ENCODE measurements at regions not wholly inside any gene's neighbourhood (a gene's known extent, or its start where the extent isn't known, plus 50 kb on each side); places are given as distances from the start of the nearest gene placed in this dataset.
"Not testable (repeated sequence)": the region's sequence is repeated elsewhere in the genome, so short reads cannot be mapped to it uniquely, and the experiment has no call there.

DNA sequence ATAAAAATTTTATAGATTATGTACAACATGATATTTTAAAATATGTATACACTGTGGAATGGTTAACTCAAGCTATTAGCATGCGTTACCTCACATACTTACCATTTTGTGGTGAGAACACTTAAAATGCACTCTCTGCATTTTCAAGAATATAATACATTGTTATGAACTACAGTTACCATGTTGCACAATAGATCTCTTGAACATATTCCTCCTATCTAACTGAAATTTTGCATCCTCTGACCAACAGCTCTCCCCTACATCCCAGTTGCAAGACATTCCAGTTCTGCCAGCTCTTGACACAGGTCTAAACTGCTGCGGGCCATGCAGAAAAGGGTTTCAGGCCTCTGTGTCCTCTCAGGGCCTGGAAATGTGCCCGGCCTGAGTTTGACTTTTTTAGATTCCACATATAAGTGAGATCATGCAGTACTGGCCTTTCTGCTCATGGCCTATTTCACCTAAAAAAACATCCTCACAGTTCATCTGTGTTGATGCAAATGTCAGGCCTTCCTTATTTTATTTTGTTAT lies 113.7 kb downstream of the CDCA7 start:
- no peak for DNase-seq

- no peak for DNase-seq
Observed at GRCh38 chr2:173472112-173472511, 117.4 kb downstream of the CDCA7 start.

GRCh38 chr2:173483137-173483536 lies 128.5 kb downstream of the CDCA7 start:
- DNase-seq, result no peak

DNA sequence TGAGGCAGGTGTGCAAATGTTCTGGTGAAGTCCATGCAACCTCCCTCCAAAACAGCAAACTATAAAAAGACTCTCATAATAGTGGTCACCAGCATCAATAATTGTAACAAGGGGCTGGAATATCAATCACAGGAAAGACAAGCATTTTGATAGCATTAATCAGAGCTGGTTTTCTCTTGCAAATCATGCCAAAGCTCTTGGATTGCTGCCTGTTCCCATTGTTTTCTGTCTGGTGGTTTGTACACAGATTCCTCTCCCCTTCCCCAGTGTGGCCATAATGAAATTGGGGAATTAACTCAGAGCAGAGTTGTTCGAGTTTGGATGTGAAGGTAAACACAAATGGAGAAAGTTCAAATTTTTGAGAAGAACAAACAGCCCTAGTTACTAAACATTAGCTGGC lies 134.2 kb downstream of the CDCA7 start:
- no peak for DNase-seq

GRCh38 chr2:173491418-173491817 lies 136.7 kb downstream of the CDCA7 start:
- no peak for DNase-seq

DNA sequence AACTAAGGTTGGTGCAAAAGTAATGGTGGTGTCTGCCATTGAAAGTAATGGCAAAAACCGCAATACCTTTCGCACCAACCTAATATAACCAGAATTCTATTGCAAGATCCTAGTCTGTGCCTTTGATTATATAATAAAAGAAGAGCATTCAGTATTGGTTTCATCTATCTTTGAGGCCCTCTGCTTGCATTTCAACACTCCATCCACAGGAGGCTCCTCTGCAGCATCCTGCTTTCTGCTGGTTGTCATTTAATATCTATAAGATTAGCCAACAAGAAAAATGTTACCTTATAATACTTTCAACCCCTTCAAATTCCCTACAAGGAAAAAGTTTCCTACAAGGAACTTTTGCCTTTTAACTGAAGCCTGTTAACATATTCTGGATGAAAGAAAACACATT lies 139.2 kb downstream of the CDCA7 start:
- no peak for DNase-seq

- no peak for DNase-seq
Observed at GRCh38 chr2:173496746-173497145, 142.1 kb downstream of the CDCA7 start.

DNA sequence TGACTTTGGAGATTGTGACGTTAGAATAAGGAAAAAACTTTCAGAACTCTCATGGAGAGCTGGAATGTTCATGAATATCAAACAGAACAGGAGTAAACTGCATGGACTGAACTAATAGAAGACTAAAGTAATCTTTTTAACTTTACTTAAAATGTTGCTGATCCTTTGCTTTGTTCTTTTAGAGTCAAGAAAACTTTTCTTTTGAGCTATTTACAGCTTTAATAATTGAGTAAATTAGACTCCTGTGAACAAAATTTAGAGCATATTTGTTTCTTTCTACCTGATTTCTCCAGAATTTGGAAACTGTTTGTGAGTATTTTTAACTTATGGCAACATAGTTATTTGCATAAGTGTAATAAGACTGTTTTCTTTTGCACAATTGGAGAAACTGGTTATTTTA lies 146.3 kb downstream of the CDCA7 start:
- DNase-seq, result no peak

GRCh38 chr2:173502296-173502695 lies 147.6 kb downstream of the CDCA7 start:
- DNase-seq, result no peak

DNA sequence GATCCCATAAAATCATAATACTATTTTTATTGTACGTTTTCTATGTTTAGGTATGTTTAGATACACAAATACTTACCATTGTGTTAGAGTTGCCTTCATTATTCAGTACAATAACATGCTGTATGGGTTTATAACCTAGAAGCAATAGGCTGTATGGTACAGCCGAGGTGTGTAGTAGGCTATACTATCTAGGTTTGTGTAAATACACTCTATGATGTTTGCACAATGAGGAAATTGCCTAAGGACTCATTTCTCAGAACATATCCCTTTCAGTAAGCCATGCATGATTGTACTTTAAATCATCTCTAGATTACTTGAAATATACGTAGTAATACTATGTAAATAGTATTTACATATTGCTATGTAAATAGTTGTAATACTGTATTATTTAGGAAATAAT lies 156.7 kb downstream of the CDCA7 start:
- DNase-seq, result no peak

- no peak for DNase-seq
Observed at GRCh38 chr2:173511942-173512341, 157.3 kb downstream of the CDCA7 start.

DNA sequence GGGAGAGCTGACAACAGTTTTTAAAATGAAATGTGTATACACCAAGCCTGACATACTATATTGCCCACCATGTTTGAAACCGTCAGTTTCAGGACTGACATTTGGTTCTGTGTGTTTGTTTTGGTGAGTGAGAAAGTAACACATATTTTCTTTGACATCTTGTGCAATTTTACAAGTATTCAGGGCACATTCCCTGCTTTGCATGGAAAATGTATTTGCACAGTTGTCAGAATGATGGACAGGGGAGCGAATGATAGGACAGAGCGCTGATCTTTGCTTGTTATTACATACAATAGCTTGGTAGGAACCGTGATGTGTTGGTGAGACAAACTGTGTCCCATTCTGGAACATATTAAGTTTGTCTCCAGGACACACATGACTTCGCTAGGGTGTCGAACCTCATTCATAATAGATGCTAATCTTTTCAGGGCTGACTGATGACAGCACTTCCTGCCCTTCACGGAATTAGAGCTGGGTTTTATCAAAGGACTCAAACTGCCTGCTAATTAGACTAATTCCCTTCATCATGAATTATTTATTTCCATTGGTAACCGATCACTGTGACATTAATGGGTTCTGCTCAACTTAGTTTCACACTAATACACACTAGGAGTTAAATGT lies 158.5 kb downstream of the CDCA7 start:
- no peak for DNase-seq

GRCh38 chr2:173520918-173521317 lies 166.2 kb downstream of the CDCA7 start:
- DNase-seq, result no peak

GRCh38 chr2:173521450-173522192 lies 166.9 kb downstream of the CDCA7 start:
- DNase-seq, result no peak

DNA sequence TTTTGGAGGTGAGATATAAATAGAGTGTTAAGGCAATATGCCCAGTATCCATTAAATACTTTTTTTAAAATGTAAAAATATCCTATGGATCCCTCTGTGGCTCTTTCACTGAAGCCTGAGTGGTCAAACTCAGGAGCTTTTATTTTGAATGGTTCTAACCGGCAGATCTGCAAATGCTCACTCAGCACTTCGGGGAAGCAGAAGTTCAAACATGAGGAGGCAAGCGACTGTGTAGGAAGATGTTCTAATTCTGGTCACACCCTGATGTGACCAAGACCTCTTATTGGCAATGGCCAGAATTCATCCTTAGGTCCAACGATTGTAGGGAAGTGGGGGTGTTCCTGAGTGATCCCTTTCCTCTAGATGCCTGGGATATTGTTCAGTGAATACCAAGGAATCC lies 168.8 kb downstream of the CDCA7 start:
- DNase-seq, result no peak

DNA sequence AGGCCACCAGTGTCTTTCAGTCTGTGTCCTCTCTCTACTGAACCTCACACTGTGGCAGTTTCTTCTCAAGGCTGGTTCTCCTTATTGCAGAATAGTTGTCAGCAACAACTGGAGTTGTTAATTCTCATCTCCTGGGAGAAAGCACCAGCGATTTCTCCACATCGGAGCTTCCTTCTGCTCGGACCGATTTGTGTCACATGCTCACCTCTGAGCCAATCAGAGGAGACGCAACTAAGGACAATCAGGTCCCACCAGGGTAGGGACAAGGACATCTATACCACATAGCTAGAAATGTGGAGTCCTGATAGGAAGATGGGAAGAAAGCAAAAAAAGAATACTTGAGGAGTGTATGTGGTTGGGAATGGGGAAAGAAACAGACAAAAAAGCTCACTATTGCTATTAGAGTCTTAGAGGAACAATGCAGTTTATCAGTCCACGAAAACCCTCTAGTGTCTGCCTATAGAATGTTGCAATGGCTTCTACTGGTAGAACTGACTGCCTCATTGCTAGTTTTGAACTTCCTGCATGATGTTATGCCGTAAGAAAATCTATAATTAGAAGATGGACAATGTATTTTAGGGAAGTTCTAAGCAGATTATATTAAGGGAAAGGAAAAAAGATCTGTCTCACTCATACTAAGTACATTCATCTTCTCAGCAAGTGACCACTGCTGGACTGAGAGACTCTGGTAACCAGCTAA lies 169.7 kb downstream of the CDCA7 start:
- no peak for DNase-seq

GRCh38 chr2:173532732-173533531 lies 178.3 kb downstream of the CDCA7 start:
- not testable (repeated sequence) for DNase-seq

DNA sequence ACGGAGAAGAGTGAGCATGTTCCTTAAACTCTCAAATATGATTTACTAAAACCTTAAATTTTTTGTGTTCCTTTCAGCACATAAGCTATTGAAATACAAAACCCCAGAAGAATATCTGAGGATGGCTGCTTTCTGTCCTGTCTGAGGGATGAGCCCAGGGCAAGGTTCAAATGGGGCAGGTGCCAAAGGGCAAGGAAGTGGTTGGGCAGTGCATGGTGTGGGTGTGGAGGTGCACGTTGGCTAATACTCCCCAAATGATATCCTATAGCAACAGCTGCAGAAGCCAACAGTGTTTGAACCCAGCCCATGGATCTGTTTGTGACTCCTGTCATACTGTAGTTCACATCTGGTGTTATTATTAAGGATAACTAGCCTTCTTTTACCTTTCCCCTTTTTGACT lies 183.0 kb downstream of the CDCA7 start:
- no peak for DNase-seq

GRCh38 chr2:173539615-173540014 lies 184.9 kb downstream of the CDCA7 start:
- DNase-seq, result no peak

DNA sequence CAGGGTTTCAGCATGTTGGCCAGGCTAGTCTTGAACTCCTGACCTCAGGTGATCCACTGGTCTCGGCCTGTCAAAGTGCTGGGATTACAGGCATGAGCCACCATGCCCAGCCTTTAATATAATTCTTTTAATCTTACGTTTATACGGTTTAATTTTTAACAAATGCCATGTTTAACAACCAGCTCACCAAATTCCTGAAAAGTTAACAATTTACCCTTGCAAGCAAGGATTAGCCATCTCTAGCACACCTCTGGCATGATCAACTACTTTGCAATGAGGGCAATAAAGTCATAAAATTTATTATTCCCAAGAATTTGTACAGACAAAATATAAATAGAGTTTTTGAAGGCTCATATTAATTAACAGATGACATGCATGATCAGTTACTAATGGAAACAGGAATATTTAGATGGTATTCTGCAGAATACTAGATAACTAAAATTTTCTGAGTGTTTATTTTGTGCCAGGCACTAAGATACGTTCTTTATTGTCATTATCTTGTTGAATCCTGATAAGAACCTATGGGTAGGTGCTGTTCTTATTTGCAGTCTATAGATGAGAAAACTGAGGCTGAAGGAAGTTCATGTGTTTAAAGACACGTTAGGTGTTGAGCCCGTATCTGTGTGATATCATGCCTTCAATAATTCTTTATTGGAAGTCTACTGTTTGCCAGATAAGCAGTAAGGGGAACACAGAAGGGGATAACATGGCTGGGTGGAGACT lies 190.1 kb downstream of the CDCA7 start:
- DNase-seq, result no peak

GRCh38 chr2:173545364-173545763 lies 190.7 kb downstream of the CDCA7 start:
- DNase-seq, result no peak

GRCh38 chr2:173547499-173547898 lies 192.8 kb downstream of the CDCA7 start:
- DNase-seq, result no peak
